ENCODE measurements at regions not wholly inside any gene's neighbourhood (a gene's known extent, or its start where the extent isn't known, plus 50 kb on each side); places are given as distances from the start of the nearest gene placed in this dataset.

- Histone ChIP-seq H3K9me3 (ENCODE audit: control insufficient read depth in 1 of 2, insufficient read depth in 1 of 2, low read depth in 1 of 2, low read length in 2 of 2) (peaks cover 0 to 1% of the 10 kb centered on the region in 2 experiments; a peak in 1 of 4 replicates), H3K27me3 (ENCODE audit: insufficient read depth, low read length) (no peaks in the 10 kb centered on the region), H3K4me2 (ENCODE audit: low read length) (no peak overlapping the region), H4K20me1 (ENCODE audit: insufficient read depth) (no peaks in the 10 kb centered on the region), H2AFZ (ENCODE audit: low read depth, low read length, poor library complexity, severe bottlenecking) (no peak overlapping the region), H3K4me3 (replicated peaks in 1 of 2; ENCODE audit: low read depth in 1 of 2, low read length in 2 of 2) (no peak overlapping the region), H3K9ac (ENCODE audit: low read length) (no peak overlapping the region), H3K36me3 (ENCODE audit: control insufficient read depth in 1 of 2, insufficient read depth in 2 of 2, low read length in 2 of 2) (no peaks in the 10 kb centered on the region), H3K27ac (ENCODE audit: low read depth, low read length) (no peak overlapping the region), H3K79me2 (ENCODE audit: insufficient read depth, low read length) (no peaks in the 10 kb centered on the region), H3K9me2 (ENCODE audit: insufficient read depth) (no peaks in the 10 kb centered on the region), H3K4me1 (ENCODE audit: control insufficient read depth in 1 of 2, insufficient read depth in 2 of 2, low read length in 2 of 2) (no peaks in the 10 kb centered on the region)
- DNase-seq (ENCODE audit: low read depth, low spot score) (no peak), ATAC-seq (no peak)
- POLR2A ChIA-PET: no interaction called here
- CTCF ChIA-PET: no interaction called here
- TF ChIP-seq POLR2A (IDR thresholded peaks at IDR 0.05; ENCODE audit: borderline replicate concordance, extremely low read depth, insufficient read depth, insufficient read length) (no peak), EZH2phosphoT487 (IDR thresholded peaks at IDR 0.05; ENCODE audit: borderline replicate concordance) (no peak), YY1 (IDR thresholded peaks at IDR 0.05; ENCODE audit: extremely low read depth, insufficient replicate concordance, low read depth, low read length) (no peak), ZNF274 (IDR thresholded peaks at IDR 0.05; ENCODE audit: low read depth, low read length) (no peak), REST (IDR thresholded peaks at IDR 0.05; ENCODE audit: low read depth) (no peak), RAD21 (IDR thresholded peaks at IDR 0.05; ENCODE audit: low read depth) (no peak), SIN3A (IDR thresholded peaks at IDR 0.05; ENCODE audit: low read depth) (no peak), POLR2AphosphoS5 (IDR thresholded peaks at IDR 0.05; ENCODE audit: low read depth, low read length) (no peak), EGR1 (IDR thresholded peaks at IDR 0.05; ENCODE audit: low read depth) (no peak), CEBPB (IDR thresholded peaks at IDR 0.05; ENCODE audit: low read depth) (no peak), JUND (IDR thresholded peaks at IDR 0.05) (no peak), ZFX (IDR thresholded peaks at IDR 0.05) (no peak), ZBTB33 (IDR thresholded peaks at IDR 0.05; ENCODE audit: extremely low read depth, insufficient replicate concordance, low read length) (no peak), ELF1 (IDR thresholded peaks at IDR 0.05; ENCODE audit: borderline replicate concordance, low read depth) (no peak), EZH2 (IDR thresholded peaks at IDR 0.05) (no peak)
- TF ChIP-seq, protein P1, sequence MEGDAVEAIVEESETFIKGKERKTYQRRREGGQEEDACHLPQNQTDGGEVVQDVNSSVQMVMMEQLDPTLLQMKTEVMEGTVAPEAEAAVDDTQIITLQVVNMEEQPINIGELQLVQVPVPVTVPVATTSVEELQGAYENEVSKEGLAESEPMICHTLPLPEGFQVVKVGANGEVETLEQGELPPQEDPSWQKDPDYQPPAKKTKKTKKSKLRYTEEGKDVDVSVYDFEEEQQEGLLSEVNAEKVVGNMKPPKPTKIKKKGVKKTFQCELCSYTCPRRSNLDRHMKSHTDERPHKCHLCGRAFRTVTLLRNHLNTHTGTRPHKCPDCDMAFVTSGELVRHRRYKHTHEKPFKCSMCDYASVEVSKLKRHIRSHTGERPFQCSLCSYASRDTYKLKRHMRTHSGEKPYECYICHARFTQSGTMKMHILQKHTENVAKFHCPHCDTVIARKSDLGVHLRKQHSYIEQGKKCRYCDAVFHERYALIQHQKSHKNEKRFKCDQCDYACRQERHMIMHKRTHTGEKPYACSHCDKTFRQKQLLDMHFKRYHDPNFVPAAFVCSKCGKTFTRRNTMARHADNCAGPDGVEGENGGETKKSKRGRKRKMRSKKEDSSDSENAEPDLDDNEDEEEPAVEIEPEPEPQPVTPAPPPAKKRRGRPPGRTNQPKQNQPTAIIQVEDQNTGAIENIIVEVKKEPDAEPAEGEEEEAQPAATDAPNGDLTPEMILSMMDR (IDR thresholded peaks at IDR 0.05 in 2 of 3, conservative IDR thresholded peaks at IDR 0.05 in 1 of 3; ENCODE audit: borderline replicate concordance in 1 of 3, insufficient read depth in 1 of 3, low read depth in 2 of 3, low read length in 2 of 3): no peak
- RAD21 ChIA-PET (ENCODE audit: low non-redundant PET in 1 of 2, low total read pairs in 2 of 2, uncharacterized antibody in 2 of 2, unreplicated experiment in 2 of 2): no interaction called here
- intact Hi-C loops (cut with micrococcal nuclease): no loop called here
- BruUV-seq (replicated peaks): no TSS peak
Observed at GRCh38 chr2:172155752-172156151, 53.1 kb upstream of the DLX2 start.

All from HCT116 (cell line).